Central memory CD4-positive, alpha-beta T cell (primary cell): ENCODE measurements at regions not wholly inside any gene's neighbourhood (a gene's known extent, or its start where the extent isn't known, plus 50 kb on each side); places are given as distances from the start of the nearest gene placed in this dataset.
"Not testable (repeated sequence)": the region's sequence is repeated elsewhere in the genome, so short reads cannot be mapped to it uniquely, and the experiment has no call there.

Source experiments
- DNase-seq: peaks from one replicate; pipeline ENCODE4 v3.0.0; 2022

DNA sequence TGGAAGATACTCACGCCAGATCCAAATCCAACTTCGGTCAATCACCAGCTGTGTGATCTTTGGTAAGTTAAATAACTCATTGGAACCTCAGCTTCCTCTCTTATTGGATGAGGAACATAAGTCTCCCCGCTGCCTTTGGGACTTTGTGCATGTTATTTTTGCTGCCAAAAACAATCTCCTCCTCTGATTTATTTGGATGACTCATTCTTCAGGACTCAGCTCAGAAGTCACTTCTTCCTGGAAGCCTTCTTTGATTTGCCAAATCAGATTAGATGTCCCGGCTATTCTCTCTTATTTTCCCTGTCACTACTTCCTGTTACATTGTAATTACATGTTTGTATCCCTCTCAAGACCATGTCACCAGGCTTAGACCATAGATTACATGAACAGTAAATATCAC lies 138.0 kb upstream of the BOD1L1 start:
- no peak for DNase-seq

DNA sequence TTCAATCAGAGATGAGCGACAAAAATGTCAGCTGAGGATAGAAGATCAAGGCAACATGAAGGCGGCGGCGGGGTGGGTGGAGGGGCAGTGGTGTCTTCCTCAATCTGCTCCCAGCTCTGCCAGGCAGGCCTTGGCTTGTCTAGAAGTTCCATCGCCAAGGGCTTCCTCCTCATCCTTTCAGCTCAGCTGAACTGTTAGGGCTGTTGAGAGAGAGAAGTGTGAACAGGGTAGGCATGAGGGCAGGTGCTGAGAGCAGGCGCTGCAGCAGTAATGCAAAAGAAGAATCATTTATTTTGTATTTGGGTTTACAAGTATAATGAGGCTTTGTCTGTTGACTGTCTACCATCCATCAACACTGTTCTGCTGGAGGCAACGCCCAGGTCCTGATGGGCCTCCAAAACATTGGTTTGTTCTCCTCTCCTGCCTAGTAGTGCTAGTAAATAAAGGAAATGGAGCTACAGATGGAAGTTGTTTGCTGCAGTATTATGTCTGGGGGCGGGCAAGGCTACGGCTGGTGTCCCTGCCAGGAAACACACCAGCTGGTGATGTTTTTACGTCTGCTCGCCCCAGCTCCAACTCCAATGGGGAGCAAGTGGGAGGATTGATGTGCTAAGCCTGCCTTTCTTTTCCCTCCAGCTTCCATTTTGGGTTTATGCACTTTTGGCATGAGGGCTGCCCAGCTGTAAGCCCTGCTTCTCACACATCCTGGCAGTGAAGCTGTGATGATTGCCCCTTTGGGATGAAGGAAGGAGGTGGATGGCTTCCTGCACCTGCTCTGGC lies 139.4 kb upstream of the BOD1L1 start:
- DNase-seq: no peak

DNA sequence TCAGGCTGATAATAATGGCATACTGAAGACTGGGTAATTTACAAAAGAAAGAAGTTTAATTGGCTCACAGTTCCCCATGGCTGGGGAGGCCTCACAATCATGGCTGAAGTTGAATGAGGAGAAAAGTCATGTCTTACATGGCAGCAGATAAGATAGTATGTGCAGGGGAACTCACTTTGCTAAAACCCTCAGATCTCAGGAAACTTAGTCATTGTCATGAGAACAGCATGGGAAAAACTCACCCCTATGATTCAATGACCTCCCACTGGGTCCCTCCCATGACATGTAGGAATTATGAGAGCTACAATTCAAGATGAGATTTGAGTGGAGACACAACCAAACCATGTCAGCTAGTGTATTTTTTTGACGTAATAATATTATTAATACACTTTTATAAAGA lies 149.8 kb upstream of the BOD1L1 start:
- DNase-seq: no peak

DNA sequence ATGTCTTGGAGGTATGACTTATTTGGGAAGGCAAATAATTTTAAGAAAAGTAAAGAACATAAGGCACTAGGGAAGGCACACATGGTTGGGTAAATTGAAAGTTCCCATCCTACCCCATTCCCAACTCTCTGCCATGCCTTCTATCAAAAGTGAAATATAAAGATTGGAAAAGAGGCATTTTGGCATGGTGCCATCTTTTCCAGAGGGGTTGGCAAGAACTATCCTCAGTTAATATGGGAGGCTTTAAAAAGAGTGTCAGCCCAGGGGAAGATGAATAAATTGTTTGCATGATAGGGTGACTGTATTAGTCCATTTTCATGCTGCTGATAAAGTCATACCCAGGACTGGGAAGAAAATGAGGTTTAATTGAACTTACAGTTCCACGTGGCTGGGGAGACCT lies 150.8 kb upstream of the BOD1L1 start:
- no peak for DNase-seq

DNA sequence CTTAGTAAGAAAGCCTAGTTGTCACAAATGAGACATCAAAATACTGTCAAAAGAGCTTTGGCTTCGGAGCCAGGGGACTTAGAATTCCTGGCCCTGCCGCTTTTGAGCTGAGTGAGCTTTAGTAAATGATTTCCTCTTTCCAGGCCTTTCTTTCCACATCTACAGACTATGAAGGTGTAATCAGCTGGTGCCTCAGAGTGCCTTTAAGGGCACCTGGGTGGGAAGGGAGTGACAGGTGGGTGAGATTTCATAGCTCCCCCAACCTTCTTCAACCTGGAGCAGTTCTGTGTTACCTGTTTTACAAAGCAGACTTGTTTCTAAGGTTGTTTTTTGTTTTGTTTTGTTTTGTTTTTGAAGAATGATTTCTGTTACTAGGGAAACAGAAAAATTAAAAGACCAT lies 154.7 kb upstream of the BOD1L1 start:
- no peak for DNase-seq

DNA sequence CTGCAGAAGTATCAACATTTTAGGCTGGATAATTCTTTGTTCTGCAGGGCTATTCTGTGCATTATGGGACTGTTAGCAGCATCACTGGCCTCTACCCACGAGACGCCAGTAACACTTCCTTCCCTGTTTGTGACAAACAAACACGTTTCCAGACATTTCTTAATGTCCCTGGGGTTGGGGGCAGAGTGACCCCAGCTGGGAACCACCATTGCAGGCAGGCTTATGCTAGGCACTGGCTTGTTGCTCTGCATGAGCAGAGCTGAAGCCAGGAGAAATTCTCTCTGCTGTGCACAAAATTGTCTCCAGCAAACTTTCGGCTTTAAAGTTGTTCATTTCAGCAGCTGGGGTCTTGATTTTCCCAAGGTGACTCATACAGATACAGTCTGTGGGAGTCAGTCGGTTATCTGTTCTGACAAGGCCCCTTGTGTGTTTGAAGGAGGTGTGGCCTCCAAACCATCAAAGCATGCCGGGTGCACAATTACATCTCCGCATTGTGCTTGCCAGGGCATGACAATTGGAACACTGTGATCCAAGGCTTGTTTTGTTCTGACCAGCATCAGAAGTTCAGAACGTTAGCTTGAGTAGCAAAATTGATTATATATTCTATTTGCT lies 156.4 kb upstream of the BOD1L1 start:
- DNase-seq: no peak

DNA sequence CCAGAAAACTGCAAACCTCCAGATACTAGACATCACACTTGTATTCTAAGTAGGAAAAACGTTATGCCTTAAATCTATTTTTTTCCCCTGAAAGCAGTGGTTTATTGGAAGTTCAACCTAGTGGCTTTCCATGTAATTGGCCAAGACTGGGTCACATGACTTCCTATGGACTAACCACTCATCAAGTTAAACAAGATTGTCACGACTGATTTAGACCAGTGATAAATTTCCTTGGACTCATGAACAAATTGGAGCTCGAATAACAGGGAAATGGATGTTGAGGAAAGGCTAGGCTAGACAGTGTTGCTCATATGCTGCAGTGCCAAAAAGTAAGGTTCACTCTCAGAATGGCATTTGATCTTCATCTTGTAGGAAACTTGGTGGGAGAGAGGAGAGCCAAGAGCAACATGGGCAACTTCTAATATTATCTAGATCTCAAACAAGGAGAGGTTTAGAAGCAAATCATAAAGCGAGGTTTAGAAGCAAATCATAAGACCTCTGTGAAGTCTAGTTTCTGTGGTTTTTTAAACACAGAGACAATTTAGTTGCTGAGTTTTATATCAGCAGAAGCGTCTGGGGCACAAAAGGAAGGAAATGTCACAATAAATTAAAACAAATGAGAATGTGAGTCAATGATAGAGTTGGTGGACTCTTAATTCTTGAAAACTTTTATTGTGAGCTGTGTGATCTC lies 165.6 kb upstream of the BOD1L1 start:
- DNase-seq: no peak

DNA sequence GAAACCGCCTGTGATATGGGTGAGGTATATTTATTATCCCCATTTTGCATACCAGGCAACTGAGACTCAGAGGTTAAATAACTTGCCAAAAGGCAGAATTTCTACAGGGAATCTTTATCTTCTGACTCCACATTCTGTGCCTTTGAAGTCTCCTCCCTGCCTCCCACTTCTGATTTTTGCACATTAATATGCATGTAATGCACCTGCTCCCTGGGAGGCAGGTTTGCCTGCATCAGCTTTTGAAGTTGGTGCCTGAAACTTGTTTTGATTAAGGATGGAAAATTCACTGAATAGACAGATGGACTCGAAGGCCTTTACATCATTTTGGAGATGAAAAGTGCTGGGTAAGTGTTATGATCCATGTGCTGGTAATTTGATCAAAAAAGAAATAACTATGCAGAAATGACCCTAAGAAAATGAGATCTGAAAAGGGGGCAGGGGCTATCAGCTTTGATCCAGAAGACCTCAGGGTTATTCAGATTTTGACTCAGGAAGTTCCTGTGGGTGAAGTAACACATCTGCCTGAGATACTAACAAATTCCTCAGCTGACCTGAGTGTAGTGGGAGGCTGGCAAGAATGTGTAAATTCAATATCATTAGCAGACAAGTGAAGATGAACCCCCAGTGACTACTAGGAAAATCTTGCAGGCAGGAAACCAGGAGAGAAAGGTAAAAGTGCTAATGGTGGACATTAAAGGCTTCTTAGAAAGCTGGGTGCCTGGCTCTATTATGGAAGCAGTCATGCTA lies 167.5 kb upstream of the BOD1L1 start:
- DNase-seq: no peak

DNA sequence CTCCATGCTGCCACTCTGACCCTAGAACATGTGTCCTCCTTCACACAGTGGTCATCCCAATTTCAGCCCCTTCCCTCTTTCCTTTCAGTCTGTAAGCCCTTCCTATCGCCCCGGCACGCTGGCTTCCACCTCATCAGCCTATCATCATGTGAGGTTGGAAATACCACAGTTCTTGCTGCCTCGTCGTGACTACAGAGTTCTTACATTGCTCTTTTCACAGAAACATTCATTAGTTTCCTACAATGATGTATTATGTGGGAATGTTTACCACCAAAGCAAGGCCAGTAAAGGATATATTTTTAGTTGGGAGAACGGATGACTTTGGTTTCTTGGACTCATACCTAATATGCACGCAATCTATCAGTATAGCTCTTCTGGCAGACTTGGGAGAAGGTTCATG lies 169.5 kb upstream of the BOD1L1 start:
- no peak for DNase-seq

DNA sequence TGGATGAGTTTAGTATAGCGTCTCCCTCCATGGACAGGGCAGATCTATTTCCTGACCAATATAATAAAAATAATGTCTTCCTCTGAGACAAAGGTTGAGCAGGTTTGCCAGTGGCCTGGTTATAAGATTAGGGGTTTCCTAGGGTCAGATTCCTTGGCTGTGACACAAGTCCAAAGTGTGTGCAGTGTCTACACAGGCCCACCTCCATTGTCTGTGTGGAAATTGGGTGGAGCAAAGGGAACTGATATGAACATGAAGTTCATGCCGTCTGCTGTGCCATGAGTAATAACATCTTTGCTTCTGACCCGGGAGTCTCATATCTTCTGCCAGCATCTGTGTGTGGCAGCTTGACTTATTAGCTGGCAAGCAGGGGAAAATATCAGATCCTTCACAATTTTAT lies 187.7 kb upstream of the BOD1L1 start:
- DNase-seq: no peak

DNA sequence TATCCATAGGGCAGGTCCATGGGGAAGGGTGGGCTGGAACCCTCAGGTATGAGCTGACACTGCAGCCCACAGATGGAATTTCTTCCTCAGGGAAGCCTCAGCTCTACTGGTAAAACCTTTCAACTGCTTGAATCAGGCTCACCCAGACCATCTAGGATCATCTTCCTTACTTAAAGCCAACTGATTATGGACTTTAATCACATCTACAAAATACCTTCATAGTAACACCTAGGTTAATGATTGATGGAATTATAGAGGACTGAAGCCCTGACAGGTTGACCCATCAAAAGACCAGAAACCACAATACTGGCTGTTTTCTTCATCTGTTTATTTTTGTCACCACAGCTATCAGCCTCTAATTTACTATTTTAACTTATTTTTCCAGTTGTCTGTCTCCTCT lies 188.9 kb upstream of the BOD1L1 start:
- DNase-seq: no peak

DNA sequence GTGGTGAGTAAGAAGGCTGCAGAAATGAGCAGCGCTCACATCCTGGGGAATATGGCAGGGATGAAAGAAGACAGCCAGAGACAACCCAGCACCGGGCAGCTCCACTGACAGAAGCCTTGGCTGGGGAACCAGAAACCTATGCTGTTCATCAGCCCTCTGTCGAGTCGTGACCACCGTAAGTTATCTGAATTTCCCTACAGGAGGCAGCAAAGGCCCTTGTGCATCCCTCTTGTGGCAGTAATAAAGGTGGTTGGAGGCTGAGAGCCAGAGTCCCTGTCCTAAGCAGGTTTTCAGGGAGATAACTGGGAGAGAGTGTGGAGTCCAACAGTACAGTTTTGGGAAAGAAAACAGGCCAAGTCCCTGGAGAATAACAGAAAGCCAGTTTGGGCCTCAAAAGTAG lies 194.0 kb upstream of the BOD1L1 start:
- DNase-seq: no peak

DNA sequence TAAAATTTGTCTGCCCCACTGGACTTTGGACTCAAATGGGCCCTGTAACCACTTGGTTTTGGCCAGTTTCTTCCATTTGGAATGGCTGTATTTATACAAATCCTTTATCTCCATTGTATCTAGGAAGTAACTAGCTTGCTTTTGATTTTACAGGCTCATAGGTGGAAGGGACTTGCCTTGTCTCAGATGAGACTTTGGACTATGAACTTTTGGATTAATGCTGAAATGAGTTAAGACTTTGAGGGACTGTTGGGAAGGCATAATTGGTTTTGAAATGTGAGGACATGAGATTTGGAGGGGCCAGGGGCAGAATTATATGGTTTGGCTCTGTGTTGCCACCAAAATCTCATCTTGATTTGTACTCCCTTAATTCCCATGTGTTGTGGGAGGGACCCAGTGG lies 198.3 kb upstream of the BOD1L1 start:
- DNase-seq: not testable (repeated sequence)

DNA sequence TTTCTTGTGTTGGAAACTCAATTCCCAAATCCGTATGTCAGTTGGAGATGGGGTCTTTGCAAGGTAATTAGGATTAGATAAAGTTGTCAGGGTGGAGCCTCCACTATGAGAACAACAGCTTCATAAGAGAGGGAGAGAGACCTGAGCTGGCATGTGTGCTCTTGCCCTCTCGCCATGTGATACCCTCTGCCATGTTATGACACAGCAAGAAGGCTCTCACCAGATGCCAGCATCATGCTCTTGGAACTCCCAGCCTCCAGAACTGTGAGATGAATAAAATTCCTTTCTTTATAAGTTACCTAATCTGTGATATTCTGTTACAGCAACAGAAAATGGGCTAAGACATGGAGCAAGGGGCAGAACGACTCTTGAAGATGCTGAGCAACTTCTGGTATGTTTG lies 201.9 kb upstream of the BOD1L1 start:
- no peak for DNase-seq

DNA sequence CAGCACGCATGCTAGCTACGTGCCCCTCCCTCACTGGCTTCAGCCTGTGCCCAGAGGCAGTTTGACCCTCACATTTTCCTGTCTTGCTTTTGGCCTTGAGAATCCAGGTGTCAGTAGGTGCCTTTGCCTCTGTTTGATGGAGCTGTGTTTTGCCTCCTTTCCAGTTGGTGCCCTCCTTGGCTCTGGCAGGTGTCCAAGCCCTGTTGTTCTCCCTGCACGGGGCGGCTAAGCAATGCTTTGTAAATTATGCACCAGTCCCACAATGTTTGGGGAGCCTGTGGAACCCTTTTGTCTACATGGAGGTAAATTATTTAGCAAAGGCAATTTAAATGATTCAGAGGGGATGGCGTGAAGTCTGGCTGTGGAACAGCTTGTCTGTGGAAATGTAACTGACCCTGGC lies 202.9 kb upstream of the BOD1L1 start:
- DNase-seq: no peak

DNA sequence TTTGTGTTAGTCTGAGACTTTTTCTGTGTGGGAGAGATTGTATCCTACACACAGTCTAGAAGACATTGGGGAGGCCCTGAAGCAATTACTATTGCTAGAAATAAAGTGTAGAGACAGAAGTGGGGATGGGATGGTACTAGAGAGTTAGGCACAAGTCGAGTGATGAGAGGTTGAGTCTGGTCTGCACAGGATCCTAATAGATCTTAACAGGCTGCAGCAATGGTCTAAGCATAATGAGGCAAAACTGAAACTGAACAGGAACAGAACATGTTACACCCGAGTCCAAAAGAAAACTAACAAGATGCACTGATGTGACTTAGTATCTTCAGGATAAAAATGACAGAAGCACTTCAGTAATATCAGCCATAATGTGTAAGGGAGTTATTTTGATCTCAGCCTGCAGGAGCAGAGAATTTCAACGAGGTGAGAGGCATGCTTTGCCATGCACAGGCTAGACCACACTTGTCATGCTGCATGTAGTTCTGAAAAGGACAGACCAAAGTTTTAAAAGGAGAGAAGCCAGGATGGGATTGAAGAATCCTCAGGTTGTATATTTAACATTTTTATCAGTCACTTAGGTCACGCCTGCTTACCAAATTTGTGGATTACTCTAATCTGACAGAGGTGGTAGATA lies 205.8 kb upstream of the BOD1L1 start:
- no peak for DNase-seq

DNA sequence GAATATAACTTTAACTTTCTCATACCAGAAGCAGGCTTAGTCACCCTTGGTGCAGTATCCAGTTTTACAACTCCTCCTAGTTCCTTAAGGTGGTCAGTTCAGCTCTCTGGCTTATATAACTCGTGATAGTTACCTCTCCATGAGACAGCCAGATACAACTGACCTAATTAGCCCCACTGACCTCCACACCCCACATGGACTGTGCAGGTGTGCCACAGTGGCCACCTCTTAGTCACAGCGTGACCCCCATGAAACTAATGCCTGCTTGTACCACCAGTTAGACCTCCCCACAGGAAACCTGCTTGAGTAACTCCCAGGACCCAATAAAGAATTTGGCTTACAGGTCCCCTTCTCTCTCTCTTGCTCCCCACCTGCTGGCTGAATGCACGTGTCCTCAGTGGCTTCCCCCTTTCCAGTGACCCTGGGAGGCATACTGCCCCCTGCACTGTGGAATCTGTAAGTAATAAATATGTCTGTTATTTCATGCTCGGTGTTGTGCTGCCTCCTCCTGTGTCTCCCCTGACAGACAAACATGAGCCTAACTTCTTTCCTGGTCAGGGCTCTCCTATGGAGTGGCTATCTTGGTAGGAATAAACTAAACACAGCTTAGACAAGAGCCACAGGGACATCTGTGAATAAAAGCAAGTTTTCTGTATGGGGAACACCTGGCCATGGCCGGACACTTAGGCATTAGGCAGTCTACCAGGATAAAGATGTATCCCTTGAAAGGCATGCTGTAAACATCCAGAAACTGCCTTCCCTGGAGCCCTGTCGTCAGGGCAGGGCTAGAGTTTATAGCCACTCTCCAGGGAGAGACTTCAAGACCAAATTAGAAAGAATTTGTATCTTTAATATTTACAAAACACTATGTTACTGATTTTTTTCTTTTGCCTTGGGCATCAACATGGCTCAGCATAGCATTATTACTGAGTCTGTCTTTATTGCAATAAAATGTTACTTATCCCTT lies 209.7 kb upstream of the BOD1L1 start:
- no peak for DNase-seq

DNA sequence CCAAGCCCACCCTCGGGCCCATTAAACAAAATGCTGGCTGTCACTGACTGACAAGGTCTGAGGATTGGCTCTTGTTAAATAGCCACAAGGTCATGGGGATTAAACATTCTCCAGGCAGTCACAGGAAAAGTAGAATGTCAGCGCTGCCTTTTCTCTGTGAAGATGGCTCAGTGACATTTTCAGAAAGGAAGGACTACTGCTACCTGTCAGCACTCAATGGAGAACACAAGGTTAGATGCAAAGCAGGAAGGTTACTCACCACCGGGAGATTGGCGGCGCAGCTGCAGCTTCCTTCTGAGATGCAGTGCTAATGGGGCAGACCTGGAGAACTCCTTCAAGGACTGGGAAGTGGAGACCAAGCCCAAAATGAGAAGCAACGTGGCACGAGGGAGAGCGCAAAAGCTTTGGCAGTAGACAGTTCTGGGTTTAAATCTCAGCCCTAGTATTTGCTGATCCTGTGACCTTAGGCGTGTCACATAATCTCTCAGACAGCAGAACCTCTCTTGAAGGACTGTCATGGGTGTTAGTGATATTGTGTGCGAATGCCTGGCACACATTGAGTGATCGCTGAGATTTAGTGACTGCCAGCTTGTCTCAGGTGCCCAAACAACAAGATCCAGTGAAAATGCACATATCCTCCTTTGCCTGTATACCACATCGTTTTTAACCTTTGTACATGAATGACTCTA lies 213.1 kb upstream of the BOD1L1 start:
- no peak for DNase-seq

DNA sequence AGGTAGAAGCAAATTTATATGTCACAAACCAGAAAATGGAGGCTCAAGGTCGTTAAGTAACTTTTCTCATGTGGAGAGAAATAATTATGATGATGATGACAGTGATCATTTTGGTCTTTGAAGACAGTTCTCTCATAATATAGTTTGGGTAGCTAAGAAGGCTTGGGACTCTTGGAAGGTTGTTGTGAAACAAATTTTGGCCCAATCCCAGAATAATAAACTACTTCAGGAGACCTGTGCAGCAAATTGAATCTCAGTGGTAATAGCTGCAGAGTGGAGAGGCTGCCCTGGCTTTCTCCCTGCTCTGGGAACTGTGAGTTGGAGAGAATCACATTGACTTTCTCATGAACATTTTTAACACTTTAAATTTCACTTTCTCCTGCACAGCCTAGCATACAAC lies 217.2 kb upstream of the BOD1L1 start:
- DNase-seq: no peak

DNA sequence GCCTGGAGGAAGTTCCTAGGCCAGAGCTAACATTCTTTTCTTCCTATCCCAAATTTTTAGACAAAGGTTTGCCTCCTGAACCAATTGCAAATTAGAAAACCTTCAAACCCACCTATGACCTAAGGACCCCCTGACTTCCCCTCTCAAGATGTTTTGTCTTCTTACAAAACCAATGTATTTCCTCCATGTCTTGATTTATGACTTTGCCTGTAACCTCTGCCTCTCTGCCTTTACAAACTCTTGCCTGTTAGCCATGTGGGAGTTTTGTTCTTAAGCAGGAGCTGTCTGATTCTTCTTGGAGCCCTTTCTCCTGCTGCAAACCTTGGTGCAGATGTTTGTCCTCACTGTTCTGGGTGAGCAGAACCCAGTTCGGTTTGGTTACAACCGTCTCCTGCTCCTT lies 222.3 kb upstream of the BOD1L1 start:
- no peak for DNase-seq
